Hepatocyte (in vitro differentiated cells): ENCODE measurements at regions not wholly inside any gene's neighbourhood (a gene's known extent, or its start where the extent isn't known, plus 50 kb on each side); places are given as distances from the start of the nearest gene placed in this dataset.

Experiments
- DNase-seq: peaks from one replicate; pipeline ENCODE4 v3.0.0-alpha.2; 2016; ENCODE audit warnings: low spot score
- H2AFZ ChIP-seq: fragments of 200-600 bp; sonication (generic); 2 replicates; pipeline ENCODE4 v1.6.0; 2016; ENCODE audit warnings: antibody characterized with exemption, mild to moderate bottlenecking
- H3K27ac ChIP-seq: fragments of 200-600 bp; sonication (generic); 2 replicates; pipeline ENCODE4 v1.5.1; 2016; ENCODE audit warnings: mild to moderate bottlenecking
- H3K27me3 ChIP-seq: fragments of 200-600 bp; sonication (generic); 2 replicates; pipeline ENCODE4 v1.6.1; 2016
- H3K36me3 ChIP-seq: fragments of 200-600 bp; sonication (generic); replicated peaks from 2 replicates; pipeline ENCODE4 v1.5.1; 2016; ENCODE audit warnings: low read depth; ENCODE audit not compliant: insufficient read depth
- H3K4me1 ChIP-seq: fragments of 200-600 bp; sonication (generic); 2 replicates; pipeline ENCODE4 v1.5.1; 2016; ENCODE audit warnings: mild to moderate bottlenecking, moderate library complexity; ENCODE audit not compliant: insufficient read depth
- H3K4me2 ChIP-seq: fragments of 200-600 bp; sonication (generic); 2 replicates; pipeline ENCODE4 v1.6.0; 2016
- H3K4me3 ChIP-seq: fragments of 200-600 bp; sonication (generic); 2 replicates; pipeline ENCODE4 v1.5.1; 2016; ENCODE audit warnings: mild to moderate bottlenecking
- H3K79me2 ChIP-seq: fragments of 200-600 bp; sonication (generic); 2 replicates; pipeline ENCODE4 v1.6.0; 2017; ENCODE audit warnings: mild to moderate bottlenecking
- H3K9me2 ChIP-seq: fragments of 200-600 bp; sonication (generic); replicated peaks from 2 replicates; pipeline ENCODE4 v1.6.0; 2017; ENCODE audit warnings: mild to moderate bottlenecking; ENCODE audit not compliant: insufficient read depth
- H3K9me3 ChIP-seq: fragments of 200-600 bp; sonication (generic); 2 replicates; pipeline ENCODE4 v1.5.1; 2016; ENCODE audit warnings: low read depth, mild to moderate bottlenecking
- H4K20me1 ChIP-seq: fragments of 200-600 bp; sonication (generic); 2 replicates; pipeline ENCODE4 v1.6.0; 2016; ENCODE audit warnings: mild to moderate bottlenecking; ENCODE audit not compliant: insufficient read depth, poor library complexity, severe bottlenecking
- EZH2 ChIP-seq: fragments of 200-600 bp; sonication (generic); IDR thresholded peaks from 2 replicates; pipeline ENCODE4 v1.6.1; 2016; ENCODE audit warnings: antibody characterized with exemption, mild to moderate bottlenecking, borderline replicate concordance
- EZH2phosphoT487 ChIP-seq: fragments of 200-600 bp; sonication (generic); IDR thresholded peaks from one replicate; pipeline ENCODE4 v1.6.1; 2018; ENCODE audit warnings: antibody characterized with exemption, mild to moderate bottlenecking, low read depth, moderate library complexity; ENCODE audit not compliant: unreplicated experiment, severe bottlenecking
- WGBS: methylation state at CpG from one replicate; pipeline ENCODE4 v1.1.6; 2016; ENCODE audit warnings: low lambda C conversion rate; ENCODE audit errors: missing lambda C conversion rate; 5-methylcytosine and 5-hydroxymethylcytosine counted together
- TF ChIP-seq, protein P1 (sequence below): fragments of 200-600 bp; sonication (generic); IDR thresholded peaks from 2 replicates; pipeline ENCODE4 v1.5.1; 2016; ENCODE audit warnings: antibody characterized with exemption, mild to moderate bottlenecking; ENCODE audit not compliant: poor library complexity

DNA sequence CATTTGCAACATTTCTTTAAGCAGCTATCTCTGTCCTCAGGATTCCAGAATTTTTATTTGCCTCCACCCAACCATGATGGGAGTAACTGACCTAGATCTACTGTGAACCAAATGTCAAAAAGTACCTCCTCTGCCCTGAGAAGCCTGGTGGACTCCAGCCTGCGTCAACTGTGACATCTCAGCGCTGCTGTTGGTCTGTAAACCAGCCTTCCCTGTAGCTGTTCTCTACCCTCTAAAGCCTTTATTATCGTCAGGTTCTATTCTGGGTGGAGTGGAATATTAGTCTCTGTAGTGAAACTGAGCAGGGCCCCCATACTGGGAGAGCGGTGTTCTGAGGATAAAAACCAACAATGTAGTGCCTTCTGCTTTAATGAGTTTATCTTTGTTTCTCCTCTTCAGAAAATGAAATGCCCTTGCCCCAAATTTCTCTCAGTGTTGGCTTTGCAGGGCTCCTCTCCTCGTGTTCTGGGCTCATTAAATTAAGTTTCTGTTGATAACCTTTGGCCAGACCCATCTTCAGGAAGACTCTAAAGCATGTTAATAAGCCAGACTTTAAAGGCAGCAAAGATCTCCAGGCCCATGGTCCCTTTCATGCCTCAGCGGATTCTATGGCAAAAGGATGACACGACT lies 223.1 kb upstream of the PLXNA2 start:
- Histone ChIP-seq H3K27ac (no peak overlapping the region), H3K79me2 (no peaks in the 10 kb centered on the region), H3K9me3 (no peaks in the 10 kb centered on the region), H3K9me2 (no peaks in the 10 kb centered on the region), H3K36me3 (no peaks in the 10 kb centered on the region), H2AFZ (no peak overlapping the region), H3K27me3 (no peaks in the 10 kb centered on the region), H3K4me3 (no peak overlapping the region), H4K20me1 (no peaks in the 10 kb centered on the region), H3K4me2 (no peak overlapping the region), H3K4me1 (no peaks in the 10 kb centered on the region)
- TF ChIP-seq, protein P1, sequence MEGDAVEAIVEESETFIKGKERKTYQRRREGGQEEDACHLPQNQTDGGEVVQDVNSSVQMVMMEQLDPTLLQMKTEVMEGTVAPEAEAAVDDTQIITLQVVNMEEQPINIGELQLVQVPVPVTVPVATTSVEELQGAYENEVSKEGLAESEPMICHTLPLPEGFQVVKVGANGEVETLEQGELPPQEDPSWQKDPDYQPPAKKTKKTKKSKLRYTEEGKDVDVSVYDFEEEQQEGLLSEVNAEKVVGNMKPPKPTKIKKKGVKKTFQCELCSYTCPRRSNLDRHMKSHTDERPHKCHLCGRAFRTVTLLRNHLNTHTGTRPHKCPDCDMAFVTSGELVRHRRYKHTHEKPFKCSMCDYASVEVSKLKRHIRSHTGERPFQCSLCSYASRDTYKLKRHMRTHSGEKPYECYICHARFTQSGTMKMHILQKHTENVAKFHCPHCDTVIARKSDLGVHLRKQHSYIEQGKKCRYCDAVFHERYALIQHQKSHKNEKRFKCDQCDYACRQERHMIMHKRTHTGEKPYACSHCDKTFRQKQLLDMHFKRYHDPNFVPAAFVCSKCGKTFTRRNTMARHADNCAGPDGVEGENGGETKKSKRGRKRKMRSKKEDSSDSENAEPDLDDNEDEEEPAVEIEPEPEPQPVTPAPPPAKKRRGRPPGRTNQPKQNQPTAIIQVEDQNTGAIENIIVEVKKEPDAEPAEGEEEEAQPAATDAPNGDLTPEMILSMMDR = no peak
- TF ChIP-seq EZH2phosphoT487 (no peak), EZH2 (no peak)
- no peak for DNase-seq
- 66% methylated on average over 7 of the region's 7 CpGs for WGBS

DNA sequence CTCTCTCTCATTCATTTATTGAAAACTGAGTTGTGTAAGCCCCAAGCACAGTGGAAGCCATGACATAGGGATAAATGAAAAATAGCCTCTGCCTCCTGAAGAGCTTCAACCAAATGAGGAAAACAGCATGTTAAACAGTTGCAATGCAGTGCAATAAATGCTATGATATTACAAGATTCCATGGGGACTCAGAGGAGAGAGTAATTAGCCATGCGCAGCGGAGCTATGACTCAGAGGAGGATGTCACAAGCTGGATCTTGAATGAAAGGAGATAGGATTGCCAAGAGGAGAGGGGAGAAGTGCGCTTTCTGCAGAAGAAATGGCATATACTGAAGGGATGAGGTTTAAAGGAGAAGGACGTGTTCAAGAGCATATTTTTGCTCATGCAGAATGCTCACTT lies 231.3 kb upstream of the PLXNA2 start:
- H4K20me1 ChIP-seq = no peaks in the 10 kb centered on the region
- no peaks in the 10 kb centered on the region for H3K79me2 ChIP-seq
- no peak overlapping the region for H2AFZ ChIP-seq
- H3K27me3 ChIP-seq = no peaks in the 10 kb centered on the region
- peak overlapping the region; percentile 47 for H3K27ac ChIP-seq
- peaks cover 20% of the 10 kb centered on the region for H3K4me1 ChIP-seq
- no peaks in the 10 kb centered on the region for H3K36me3 ChIP-seq
- no peak overlapping the region for H3K4me3 ChIP-seq
- DNase-seq = peak; percentile 47
- no peak for TF ChIP-seq EZH2phosphoT487
- TF ChIP-seq EZH2 = no peak
- TF ChIP-seq, protein P1 = no peak
- no peaks in the 10 kb centered on the region for H3K9me2 ChIP-seq
- 77% methylated on average over 4 of the region's 4 CpGs for WGBS
- no peaks in the 10 kb centered on the region for H3K9me3 ChIP-seq
- H3K4me2 ChIP-seq = no peak overlapping the region

DNA sequence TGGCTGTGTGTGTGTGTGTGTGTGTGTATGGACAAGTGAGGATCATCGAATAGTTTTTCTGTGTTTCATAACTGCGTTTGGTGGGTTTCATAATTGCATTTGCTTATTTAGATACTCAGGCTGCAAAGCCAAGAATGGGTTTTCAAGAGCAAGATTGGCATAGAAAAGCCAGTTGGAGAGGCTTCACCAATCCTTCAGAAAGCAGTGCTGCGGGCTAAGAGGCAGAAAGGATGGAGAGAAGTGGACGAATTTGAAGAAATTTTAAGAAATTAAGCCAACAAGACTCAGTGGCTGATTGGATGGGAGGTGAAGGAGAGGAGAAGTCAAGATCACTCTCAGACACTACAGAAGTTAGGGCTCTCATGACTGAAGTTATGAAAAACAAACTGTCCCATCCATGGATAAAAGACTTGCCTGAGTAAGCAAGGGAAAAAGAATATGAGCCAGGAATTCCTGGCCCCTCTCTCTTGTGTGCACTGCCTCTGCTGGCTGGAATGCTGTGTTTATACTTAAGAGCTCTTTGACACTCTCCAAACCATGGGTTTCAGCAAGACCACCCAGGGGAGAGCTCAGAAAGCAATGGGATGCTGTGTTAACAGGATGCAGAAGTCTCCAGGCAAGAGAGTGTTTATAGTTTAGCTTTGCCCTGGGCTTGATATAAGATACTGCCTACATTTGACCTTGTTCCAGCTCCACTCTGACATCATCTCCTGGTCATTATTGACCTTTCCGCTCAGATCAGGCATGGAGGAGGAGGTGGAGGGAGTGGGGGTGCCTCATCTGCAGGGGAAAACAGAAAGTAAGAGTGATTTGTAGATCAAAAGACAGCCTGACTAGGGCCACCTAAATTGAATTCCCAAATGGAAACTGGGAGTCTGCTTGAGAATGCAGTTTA lies 232.0 kb upstream of the PLXNA2 start:
- Histone ChIP-seq H4K20me1 (no peaks in the 10 kb centered on the region), H3K4me3 (no peak overlapping the region), H3K36me3 (no peaks in the 10 kb centered on the region), H3K27ac (peak overlapping the region; percentile 47), H3K27me3 (no peaks in the 10 kb centered on the region), H3K4me1 (peaks cover 20% of the 10 kb centered on the region), H3K9me2 (no peaks in the 10 kb centered on the region), H3K79me2 (no peaks in the 10 kb centered on the region), H2AFZ (no peak overlapping the region), H3K4me2 (no peak overlapping the region), H3K9me3 (no peaks in the 10 kb centered on the region)
- DNase-seq = peak; percentile 66
- 76% methylated on average over 5 of the region's 5 CpGs for WGBS
- TF ChIP-seq, protein P1 = peak; percentile 59
- no peak for TF ChIP-seq EZH2
- no peak for TF ChIP-seq EZH2phosphoT487
